ENCODE measurements at regions not wholly inside any gene's neighbourhood (a gene's known extent, or its start where the extent isn't known, plus 50 kb on each side); places are given as distances from the start of the nearest gene placed in this dataset.

DNA sequence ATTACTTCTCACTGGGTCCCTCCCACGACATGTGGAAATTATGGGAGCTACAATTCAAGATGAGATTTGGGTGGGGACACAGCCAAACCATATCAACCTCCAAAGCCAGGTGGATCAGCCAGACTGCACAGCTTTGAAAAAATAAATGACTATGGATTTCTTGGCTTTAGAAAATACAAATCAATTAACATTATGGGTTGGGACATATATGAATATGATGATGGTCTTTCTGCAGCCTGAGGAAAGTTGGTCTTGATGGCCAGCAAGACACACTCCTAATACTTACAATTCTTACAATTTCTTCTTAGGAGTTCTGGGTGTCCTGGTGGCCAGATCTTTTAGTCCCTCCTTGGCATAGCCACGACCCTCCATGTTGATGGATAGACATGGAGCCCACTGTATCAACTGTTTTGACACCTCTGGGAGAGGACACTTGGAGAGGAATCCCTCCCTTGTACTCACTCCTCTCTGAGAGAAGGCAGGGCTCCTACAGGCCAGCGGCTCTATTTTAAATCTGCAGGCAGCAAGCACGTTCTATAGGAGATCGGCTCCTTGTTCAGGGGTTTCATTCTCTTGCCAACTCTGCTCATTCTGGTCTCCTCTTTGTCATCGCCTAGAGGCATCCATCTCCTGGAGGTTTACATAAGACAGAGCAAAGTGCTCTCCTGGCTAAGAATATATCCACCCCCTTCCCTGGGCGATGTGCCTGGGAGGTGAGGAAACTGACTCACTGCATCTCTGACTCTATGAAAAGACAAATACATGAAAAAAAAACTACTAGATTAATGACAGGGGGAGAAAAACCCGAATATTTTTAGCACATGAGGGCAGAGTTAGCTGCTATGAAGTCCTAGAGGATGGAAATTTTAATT, 145.9 kb downstream of the CARTPT start:
- Histone ChIP-seq H3K27me3 (no peaks in the 10 kb centered on the region), H3K9me3 (replicated peaks in 1 of 3) (peaks cover 0 to 2% (median 0%) of the 10 kb centered on the region in 3 donors), H3K36me3 (replicated peaks in 1 of 2) (no peaks in the 10 kb centered on the region), H3K4me1 (replicated peaks in 1 of 2) (no peaks in the 10 kb centered on the region), H3K27ac (no peak overlapping the region), H3K4me3 (no peak overlapping the region)
- TF ChIP-seq POLR2A (IDR thresholded peaks at IDR 0.05) = no peak
- TF ChIP-seq, protein P1, sequence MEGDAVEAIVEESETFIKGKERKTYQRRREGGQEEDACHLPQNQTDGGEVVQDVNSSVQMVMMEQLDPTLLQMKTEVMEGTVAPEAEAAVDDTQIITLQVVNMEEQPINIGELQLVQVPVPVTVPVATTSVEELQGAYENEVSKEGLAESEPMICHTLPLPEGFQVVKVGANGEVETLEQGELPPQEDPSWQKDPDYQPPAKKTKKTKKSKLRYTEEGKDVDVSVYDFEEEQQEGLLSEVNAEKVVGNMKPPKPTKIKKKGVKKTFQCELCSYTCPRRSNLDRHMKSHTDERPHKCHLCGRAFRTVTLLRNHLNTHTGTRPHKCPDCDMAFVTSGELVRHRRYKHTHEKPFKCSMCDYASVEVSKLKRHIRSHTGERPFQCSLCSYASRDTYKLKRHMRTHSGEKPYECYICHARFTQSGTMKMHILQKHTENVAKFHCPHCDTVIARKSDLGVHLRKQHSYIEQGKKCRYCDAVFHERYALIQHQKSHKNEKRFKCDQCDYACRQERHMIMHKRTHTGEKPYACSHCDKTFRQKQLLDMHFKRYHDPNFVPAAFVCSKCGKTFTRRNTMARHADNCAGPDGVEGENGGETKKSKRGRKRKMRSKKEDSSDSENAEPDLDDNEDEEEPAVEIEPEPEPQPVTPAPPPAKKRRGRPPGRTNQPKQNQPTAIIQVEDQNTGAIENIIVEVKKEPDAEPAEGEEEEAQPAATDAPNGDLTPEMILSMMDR (IDR thresholded peaks at IDR 0.05) = no peak
- intact Hi-C loops (cut with DNase I) = no loop called here
- 49 to 69% (median 52%) methylated on average over 8 of the region's 8 CpGs for WGBS, 4 donors
- DNase-seq = no peak

DNA sequence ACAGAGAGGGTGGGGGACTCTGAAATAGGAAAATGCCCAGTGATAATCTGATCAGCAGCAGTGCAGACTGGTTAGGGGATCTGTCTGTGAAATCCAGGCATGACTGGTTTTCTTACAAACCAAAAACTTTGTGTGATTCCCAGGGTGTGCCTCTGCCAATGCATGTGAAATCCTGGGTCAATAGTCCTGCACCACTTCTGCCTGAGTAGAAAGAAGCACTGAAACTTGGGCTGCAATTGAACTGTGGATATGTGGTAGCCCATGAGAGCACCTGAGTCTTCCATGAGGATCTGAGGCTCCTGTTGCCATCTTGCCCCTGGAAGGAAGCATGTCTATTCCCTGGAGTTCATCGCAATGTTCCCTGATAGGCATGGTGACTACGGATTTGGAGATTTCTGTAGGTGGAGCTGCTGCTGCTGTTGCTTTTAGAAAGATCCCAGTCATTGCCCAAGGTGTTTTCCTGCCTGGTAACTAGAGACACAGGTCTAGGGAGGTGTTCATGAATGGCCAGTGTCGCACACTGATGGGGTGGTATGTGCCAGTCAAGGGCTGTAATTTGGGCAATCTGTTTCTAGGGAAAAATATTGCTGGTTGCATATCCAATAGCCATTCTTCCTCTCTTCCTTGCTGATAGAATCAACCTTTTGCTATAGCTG, 146.7 kb downstream of the CARTPT start:
- Histone ChIP-seq H3K4me3 (no peak overlapping the region), H3K27me3 (no peaks in the 10 kb centered on the region), H3K27ac (no peak overlapping the region), H3K4me1 (replicated peaks in 1 of 2) (no peaks in the 10 kb centered on the region), H3K9me3 (replicated peaks in 1 of 3) (peaks cover 0 to 5% (median 0%) of the 10 kb centered on the region in 3 donors), H3K36me3 (replicated peaks in 1 of 2) (no peaks in the 10 kb centered on the region)
- TF ChIP-seq, protein P1 (IDR thresholded peaks at IDR 0.05) = no peak
- no peak for TF ChIP-seq POLR2A (IDR thresholded peaks at IDR 0.05)
- DNase-seq = no peak
- 77 to 87% (median 85%) methylated on average over 3 of the region's 3 CpGs for WGBS, 4 donors
- intact Hi-C loops (cut with DNase I) = no loop called here

DNA sequence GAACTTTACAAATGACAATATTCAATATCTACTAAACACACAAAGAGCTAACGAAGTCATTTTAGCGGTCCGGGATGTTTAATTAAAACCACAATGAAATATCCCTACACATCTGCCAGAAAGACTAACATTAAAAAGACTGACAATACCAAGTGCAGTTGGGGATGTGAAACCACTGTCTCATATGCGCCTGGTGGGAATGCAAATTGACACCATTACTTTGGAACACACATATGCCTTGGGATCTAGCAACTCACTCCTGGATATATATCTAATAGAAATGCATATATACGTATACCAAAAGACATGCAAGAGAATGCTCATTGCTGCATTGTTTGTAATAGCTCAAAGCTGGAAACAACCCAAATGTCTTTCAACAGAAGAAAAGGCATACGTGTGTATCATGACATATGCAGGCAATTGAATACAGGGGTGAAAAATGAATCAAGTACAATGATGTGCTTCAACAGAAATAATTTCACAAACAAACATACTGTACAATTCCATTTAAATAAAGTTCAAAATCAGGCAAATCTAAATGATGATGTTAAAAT, 153.3 kb downstream of the CARTPT start:
- Histone ChIP-seq H3K4me1 (replicated peaks in 1 of 2) (no peaks in the 10 kb centered on the region), H3K9me3 (replicated peaks in 1 of 3) (peaks cover 0 to 5% (median 0%) of the 10 kb centered on the region in 3 donors), H3K36me3 (replicated peaks in 1 of 2) (no peaks in the 10 kb centered on the region), H3K27me3 (no peaks in the 10 kb centered on the region), H3K4me3 (no peak overlapping the region), H3K27ac (no peak overlapping the region)
- TF ChIP-seq, protein P1 (IDR thresholded peaks at IDR 0.05) = no peak
- TF ChIP-seq POLR2A (IDR thresholded peaks at IDR 0.05) = no peak
- DNase-seq = no peak
- WGBS, 4 donors = 68 to 81% (median 68%) methylated on average over 6 of the region's 6 CpGs
- intact Hi-C loops (cut with DNase I) = no loop called here

DNA sequence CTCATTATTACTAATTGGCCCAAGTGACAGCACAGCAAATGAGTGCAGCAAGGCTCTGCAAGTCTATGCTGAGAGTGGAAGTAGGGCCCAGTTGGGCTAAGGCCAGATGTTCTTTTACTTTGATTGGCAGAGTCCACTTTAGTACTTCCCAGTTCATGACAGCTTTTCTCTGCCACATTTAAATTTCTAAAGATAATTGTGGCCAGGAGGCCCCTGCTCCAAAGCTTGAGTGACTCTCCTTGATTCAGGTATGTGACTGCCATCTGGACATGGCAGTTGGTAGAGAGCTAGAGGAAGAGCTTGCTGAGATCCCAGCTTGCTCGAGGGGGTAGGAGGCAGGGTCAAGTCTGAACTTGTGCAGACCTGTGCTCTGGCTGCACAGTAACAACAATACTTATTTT, 154.1 kb downstream of the CARTPT start:
- WGBS, 4 donors = 42 to 54% (median 53%) methylated on average over 1 of the region's 1 CpG
- Histone ChIP-seq H3K4me1 (replicated peaks in 1 of 2) (no peaks in the 10 kb centered on the region), H3K27ac (no peak overlapping the region), H3K27me3 (no peaks in the 10 kb centered on the region), H3K9me3 (replicated peaks in 1 of 3) (peaks cover 0 to 5% (median 0%) of the 10 kb centered on the region in 3 donors), H3K4me3 (no peak overlapping the region), H3K36me3 (replicated peaks in 1 of 2) (no peaks in the 10 kb centered on the region)
- TF ChIP-seq, protein P1 (IDR thresholded peaks at IDR 0.05) = no peak
- TF ChIP-seq POLR2A (IDR thresholded peaks at IDR 0.05) = no peak
- no peak for DNase-seq
- intact Hi-C loops (cut with DNase I) = no loop called here
